ENCODE measurements at regions not wholly inside any gene's neighbourhood (a gene's known extent, or its start where the extent isn't known, plus 50 kb on each side); places are given as distances from the start of the nearest gene placed in this dataset.

GRCh38 chr1:2966449-2967328 lies 54.6 kb upstream of the ACTRT2 start:
- no peaks in the 10 kb centered on the region for H4K20me1 ChIP-seq (ENCODE audit: insufficient read depth, low read length)
- no peak overlapping the region for H3K4me3 Mint-ChIP-seq (ENCODE audit: unreplicated experiment)
- no peaks in the 10 kb centered on the region for H3K4me1 ChIP-seq (ENCODE audit: insufficient read depth, low read length)
- no peaks in the 10 kb centered on the region for H3K36me3 ChIP-seq (ENCODE audit: insufficient read depth, low read length)
- TF ChIP-seq CTCF (IDR thresholded peaks at IDR 0.05; ENCODE audit: insufficient read depth, low read depth, low read length) (no peak), EZH2 (IDR thresholded peaks at IDR 0.05; ENCODE audit: insufficient read depth, low read length) (no peak)
- H3K27me3 ChIP-seq (ENCODE audit: insufficient read depth, low read length), result no peaks in the 10 kb centered on the region
- FAIRE-seq (no peak), DNase-seq (ENCODE audit: low read depth) (no peak)
- peaks cover 9% of the 10 kb centered on the region for H3K9me3 ChIP-seq (ENCODE audit: insufficient read depth, low read depth, low read length)
- peaks cover 4% of the 10 kb centered on the region for H3K27me3 Mint-ChIP-seq (ENCODE audit: low read depth, unreplicated experiment)
- H3K9me3 Mint-ChIP-seq (ENCODE audit: unreplicated experiment), result no peaks in the 10 kb centered on the region
- H3K27ac ChIP-seq (ENCODE audit: low read depth, low read length), result no peak overlapping the region
- no peak overlapping the region for H3K4me2 ChIP-seq (ENCODE audit: low read length)
- no peaks in the 10 kb centered on the region for H3K36me3 Mint-ChIP-seq (ENCODE audit: low read depth, unreplicated experiment)
- H3K27ac Mint-ChIP-seq (ENCODE audit: unreplicated experiment), result no peak overlapping the region
- H3K79me2 ChIP-seq (ENCODE audit: insufficient read depth, low read length), result no peaks in the 10 kb centered on the region
- H3K9ac ChIP-seq (ENCODE audit: low read length), result no peak overlapping the region
- H3K4me3 ChIP-seq (ENCODE audit: insufficient read depth, low read depth, low read length), result no peak overlapping the region
- no peaks in the 10 kb centered on the region for H3K4me1 Mint-ChIP-seq (ENCODE audit: low read depth, unreplicated experiment)
- H2AFZ ChIP-seq (ENCODE audit: low read depth, low read length), result no peak overlapping the region

GRCh38 chr1:2967329-2967725 lies 53.9 kb upstream of the ACTRT2 start:
- no peak overlapping the region for H3K9ac ChIP-seq (ENCODE audit: low read length)
- no peak overlapping the region for H2AFZ ChIP-seq (ENCODE audit: low read depth, low read length)

More at GRCh38 chr1:2967329-2967725, 53.9 kb upstream of the ACTRT2 start:
- no peaks in the 10 kb centered on the region for H3K4me1 ChIP-seq (ENCODE audit: insufficient read depth, low read length)
- DNase-seq (ENCODE audit: low read depth), result no peak
- no peaks in the 10 kb centered on the region for H4K20me1 ChIP-seq (ENCODE audit: insufficient read depth, low read length)
- no peak overlapping the region for H3K4me2 ChIP-seq (ENCODE audit: low read length)
- Mint-ChIP-seq H3K9me3 (ENCODE audit: unreplicated experiment) (no peaks in the 10 kb centered on the region), H3K27me3 (ENCODE audit: low read depth, unreplicated experiment) (peaks cover 4% of the 10 kb centered on the region), H3K36me3 (ENCODE audit: low read depth, unreplicated experiment) (no peaks in the 10 kb centered on the region), H3K4me1 (ENCODE audit: low read depth, unreplicated experiment) (no peaks in the 10 kb centered on the region), H3K4me3 (ENCODE audit: unreplicated experiment) (no peak overlapping the region), H3K27ac (ENCODE audit: unreplicated experiment) (no peak overlapping the region)
- H3K36me3 ChIP-seq (ENCODE audit: insufficient read depth, low read length), result no peaks in the 10 kb centered on the region
- H3K4me3 ChIP-seq (ENCODE audit: insufficient read depth, low read depth, low read length), result no peak overlapping the region
- H3K9me3 ChIP-seq (ENCODE audit: insufficient read depth, low read depth, low read length), result peaks cover 9% of the 10 kb centered on the region
- no peak overlapping the region for H3K27ac ChIP-seq (ENCODE audit: low read depth, low read length)
- H3K27me3 ChIP-seq (ENCODE audit: insufficient read depth, low read length), result no peaks in the 10 kb centered on the region
- no peak for FAIRE-seq
- H3K79me2 ChIP-seq (ENCODE audit: insufficient read depth, low read length), result no peaks in the 10 kb centered on the region
- TF ChIP-seq EZH2 (IDR thresholded peaks at IDR 0.05; ENCODE audit: insufficient read depth, low read length) (no peak), CTCF (IDR thresholded peaks at IDR 0.05; ENCODE audit: insufficient read depth, low read depth, low read length) (no peak)
